Esophagus muscularis mucosa (tissue), 3 donors: ENCODE measurements at regions not wholly inside any gene's neighbourhood (a gene's known extent, or its start where the extent isn't known, plus 50 kb on each side); places are given as distances from the start of the nearest gene placed in this dataset.

Source experiments
- POLR2A ChIP-seq: fragments of 450-650 bp; IDR thresholded peaks from one replicate; pipeline ENCODE4 v1.6.1; 2017; ENCODE audit warnings: antibody characterized with exemption, moderate library complexity, mild to moderate bottlenecking, low read depth
- TF ChIP-seq, protein P1 (sequence below), 3 experiments: fragments of 200-600 bp in 2 of 3; fragments of 450-650 bp in 1 of 3; sonication (generic) in 2 of 3; IDR thresholded peaks; one replicate each; pipeline ENCODE4 v1.5.1; 2017 to 2019; ENCODE audit warnings: antibody characterized with exemption in 3 of 3, mild to moderate bottlenecking in 2 of 3, moderate library complexity in 1 of 3

DNA sequence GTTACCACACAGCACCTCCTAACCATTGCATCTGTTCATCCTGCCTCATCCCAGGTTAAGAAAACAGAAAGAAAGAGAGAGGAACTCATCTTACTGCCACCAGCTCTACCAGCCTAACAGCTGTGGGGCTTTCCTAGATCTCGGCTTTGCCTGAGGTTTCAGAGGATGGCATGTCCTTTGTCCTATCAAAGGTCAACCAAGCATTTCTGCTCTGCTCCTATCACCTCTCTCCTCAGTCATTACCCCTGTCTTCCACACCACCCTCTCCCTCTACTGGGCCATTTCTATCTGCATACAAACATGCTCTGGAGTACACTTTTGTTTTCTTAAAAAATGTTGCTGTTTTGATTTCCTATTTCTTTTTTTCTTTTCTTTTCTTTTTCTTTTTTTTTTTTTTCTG, 393.3 kb downstream of the IRS2 start:
- TF ChIP-seq POLR2A, result no peak
- TF ChIP-seq, protein P1, sequence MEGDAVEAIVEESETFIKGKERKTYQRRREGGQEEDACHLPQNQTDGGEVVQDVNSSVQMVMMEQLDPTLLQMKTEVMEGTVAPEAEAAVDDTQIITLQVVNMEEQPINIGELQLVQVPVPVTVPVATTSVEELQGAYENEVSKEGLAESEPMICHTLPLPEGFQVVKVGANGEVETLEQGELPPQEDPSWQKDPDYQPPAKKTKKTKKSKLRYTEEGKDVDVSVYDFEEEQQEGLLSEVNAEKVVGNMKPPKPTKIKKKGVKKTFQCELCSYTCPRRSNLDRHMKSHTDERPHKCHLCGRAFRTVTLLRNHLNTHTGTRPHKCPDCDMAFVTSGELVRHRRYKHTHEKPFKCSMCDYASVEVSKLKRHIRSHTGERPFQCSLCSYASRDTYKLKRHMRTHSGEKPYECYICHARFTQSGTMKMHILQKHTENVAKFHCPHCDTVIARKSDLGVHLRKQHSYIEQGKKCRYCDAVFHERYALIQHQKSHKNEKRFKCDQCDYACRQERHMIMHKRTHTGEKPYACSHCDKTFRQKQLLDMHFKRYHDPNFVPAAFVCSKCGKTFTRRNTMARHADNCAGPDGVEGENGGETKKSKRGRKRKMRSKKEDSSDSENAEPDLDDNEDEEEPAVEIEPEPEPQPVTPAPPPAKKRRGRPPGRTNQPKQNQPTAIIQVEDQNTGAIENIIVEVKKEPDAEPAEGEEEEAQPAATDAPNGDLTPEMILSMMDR (IDR thresholded peaks at IDR 0.05), result no peak
